HEK293T (cell line): ENCODE measurements at regions not wholly inside any gene's neighbourhood (a gene's known extent, or its start where the extent isn't known, plus 50 kb on each side); places are given as distances from the start of the nearest gene placed in this dataset.

Experiments used
- CTCF ChIA-PET: fragments of 350-600 bp; formaldehyde crosslinking; extraction: SDS; loops from one replicate; lab custom pipeline; 2021; ENCODE audit warnings: antibody characterized with exemption, inconsistent platforms; lab: Yijun Ruan, JAX
- POLR2A ChIA-PET: fragments of 350-600 bp; formaldehyde crosslinking; extraction: SDS; loops from one replicate; lab custom pipeline; 2020; ENCODE audit warnings: antibody characterized with exemption, inconsistent platforms; lab: Yijun Ruan, JAX
- DNase-seq: peaks from one replicate; pipeline ENCODE4 v3.0.0; 2012; ENCODE audit warnings: mixed read lengths; ENCODE audit errors: extremely low spot score
- ARNT ChIP-seq: fragments of 450-650 bp; IDR thresholded peaks from 2 replicates; pipeline ENCODE4 v1.6.1; 2017; ENCODE audit warnings: mild to moderate bottlenecking
- BHLHE40 ChIP-seq: fragments of 450-650 bp; IDR thresholded peaks from 2 replicates; pipeline ENCODE4 v1.6.1; 2016; ENCODE audit warnings: mild to moderate bottlenecking, moderate library complexity, borderline replicate concordance
- CTBP1 ChIP-seq: fragments of 450-650 bp; IDR thresholded peaks from 2 replicates; pipeline ENCODE4 v1.6.1; 2016; ENCODE audit warnings: borderline replicate concordance
- ELF4 ChIP-seq: fragments of 450-650 bp; IDR thresholded peaks from 2 replicates; pipeline ENCODE4 v1.6.1; 2017; ENCODE audit warnings: antibody characterized with exemption
- FOXA1 ChIP-seq: fragments of 450-650 bp; IDR thresholded peaks from 2 replicates; pipeline ENCODE4 v1.6.1; 2016; ENCODE audit warnings: mild to moderate bottlenecking
- FOXK2 ChIP-seq: fragments of 450-650 bp; IDR thresholded peaks from 2 replicates; pipeline ENCODE4 v1.6.1; 2016; ENCODE audit warnings: mild to moderate bottlenecking
- FOXM1 ChIP-seq: fragments of 450-650 bp; IDR thresholded peaks from 2 replicates; pipeline ENCODE4 v1.6.1; 2017; ENCODE audit warnings: mild to moderate bottlenecking, borderline replicate concordance
- HDGF ChIP-seq: fragments of 450-650 bp; IDR thresholded peaks from 2 replicates; pipeline ENCODE4 v1.6.1; 2017; ENCODE audit warnings: antibody characterized with exemption, borderline replicate concordance
- L3MBTL2 ChIP-seq: fragments of 450-650 bp; conservative IDR thresholded peaks from 2 replicates; pipeline ENCODE4 v1.6.1; 2016; ENCODE audit warnings: mild to moderate bottlenecking
- LEF1 ChIP-seq: fragments of 450-650 bp; IDR thresholded peaks from 2 replicates; pipeline ENCODE4 v1.6.1; 2017; ENCODE audit warnings: mild to moderate bottlenecking, borderline replicate concordance
- NFRKB ChIP-seq: fragments of 450-650 bp; IDR thresholded peaks from 2 replicates; pipeline ENCODE4 v1.6.1; 2016; ENCODE audit warnings: mild to moderate bottlenecking, moderate library complexity
- SP1 ChIP-seq: fragments of 450-650 bp; IDR thresholded peaks from 2 replicates; pipeline ENCODE4 v1.6.1; 2017
- SUZ12 ChIP-seq: fragments of 450-650 bp; IDR thresholded peaks from 2 replicates; pipeline ENCODE4 v1.6.1; 2016; ENCODE audit warnings: mild to moderate bottlenecking
- TARDBP ChIP-seq: fragments of 450-650 bp; IDR thresholded peaks from 2 replicates; pipeline ENCODE4 v1.6.1; 2016
- ZNF384 ChIP-seq: fragments of 450-650 bp; IDR thresholded peaks from 2 replicates; pipeline ENCODE4 v1.6.1; 2016
- TF ChIP-seq, protein P1 (sequence below): fragments of 450-650 bp; IDR thresholded peaks from 2 replicates; pipeline ENCODE4 v1.6.1; 2016

DNA sequence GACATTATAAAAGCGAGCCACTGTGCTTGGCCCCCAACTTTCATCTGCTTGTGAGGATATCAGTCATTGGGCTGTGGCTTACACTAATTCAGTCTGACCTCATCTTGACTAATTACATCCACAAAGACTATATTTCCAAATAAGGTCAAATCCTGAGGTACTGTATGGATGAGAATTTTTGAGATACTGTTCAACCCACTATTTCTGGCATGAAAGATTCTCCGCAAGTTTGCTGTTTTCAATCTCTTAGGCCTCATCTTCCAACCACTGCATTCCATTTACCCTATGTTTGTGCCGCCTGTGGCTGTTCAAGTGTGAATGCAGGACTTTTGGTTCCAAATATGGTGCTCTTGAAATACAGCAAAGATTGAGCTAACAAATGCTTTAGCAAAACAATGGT, 400.9 kb upstream of the SGCD start:
- ChIA-PET CTCF (no interaction called here), POLR2A (no interaction called here)
- DNase-seq, result no peak
- TF ChIP-seq ELF4, result no peak
- no peak for TF ChIP-seq ZNF384
- no peak for TF ChIP-seq L3MBTL2
- no peak for TF ChIP-seq TARDBP
- no peak for TF ChIP-seq FOXA1
- no peak for TF ChIP-seq NFRKB
- no peak for TF ChIP-seq FOXK2
- TF ChIP-seq ARNT, result no peak

DNA sequence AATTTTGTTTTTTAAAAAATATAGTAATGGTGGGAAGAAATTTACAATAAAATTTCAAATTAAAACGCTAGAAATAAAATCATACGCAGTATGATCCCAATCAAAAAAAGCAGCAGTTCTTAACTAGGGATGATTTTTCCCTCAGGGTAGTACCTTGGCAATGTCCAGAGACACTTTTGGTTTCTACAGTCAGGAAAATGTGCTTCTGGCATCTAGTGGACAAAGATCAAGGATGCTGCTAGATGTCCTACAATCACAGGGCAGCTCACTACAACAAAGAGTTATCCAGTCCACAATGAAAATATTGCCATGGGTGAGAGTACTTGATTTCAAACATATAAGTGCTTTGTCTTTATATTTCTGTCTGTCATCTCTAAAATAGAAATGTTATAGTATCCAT, 400.2 kb upstream of the SGCD start:
- DNase-seq, result no peak
- no peak for TF ChIP-seq BHLHE40
- no peak for TF ChIP-seq ELF4
- no peak for TF ChIP-seq LEF1
- TF ChIP-seq L3MBTL2, result no peak
- no peak for TF ChIP-seq ZNF384
- TF ChIP-seq, protein P1, sequence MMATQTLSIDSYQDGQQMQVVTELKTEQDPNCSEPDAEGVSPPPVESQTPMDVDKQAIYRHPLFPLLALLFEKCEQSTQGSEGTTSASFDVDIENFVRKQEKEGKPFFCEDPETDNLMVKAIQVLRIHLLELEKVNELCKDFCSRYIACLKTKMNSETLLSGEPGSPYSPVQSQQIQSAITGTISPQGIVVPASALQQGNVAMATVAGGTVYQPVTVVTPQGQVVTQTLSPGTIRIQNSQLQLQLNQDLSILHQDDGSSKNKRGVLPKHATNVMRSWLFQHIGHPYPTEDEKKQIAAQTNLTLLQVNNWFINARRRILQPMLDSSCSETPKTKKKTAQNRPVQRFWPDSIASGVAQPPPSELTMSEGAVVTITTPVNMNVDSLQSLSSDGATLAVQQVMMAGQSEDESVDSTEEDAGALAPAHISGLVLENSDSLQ, result no peak
- TF ChIP-seq TARDBP, result no peak
- no peak for TF ChIP-seq NFRKB
- TF ChIP-seq HDGF, result no peak
- TF ChIP-seq FOXA1, result no peak
- POLR2A ChIA-PET, result no interaction called here
- CTCF ChIA-PET, result no interaction called here

GRCh38 chr5:155929112-155929511, 397.9 kb upstream of the SGCD start:
- no peak for DNase-seq
- CTCF ChIA-PET, result interaction anchor here (0.7 kb wide), 1 partner anchor 1015 kb away, joined by 3 read pairs; no protein-coding TSS in a partner anchor
- POLR2A ChIA-PET, result no interaction called here
- TF ChIP-seq FOXA1, result no peak
- TF ChIP-seq L3MBTL2, result no peak
- TF ChIP-seq, protein P1, result no peak
- no peak for TF ChIP-seq ZNF384
- TF ChIP-seq SP1, result no peak
- TF ChIP-seq ARNT, result no peak
- no peak for TF ChIP-seq LEF1
- no peak for TF ChIP-seq FOXM1
- no peak for TF ChIP-seq SUZ12
- TF ChIP-seq HDGF, result no peak

- ChIA-PET POLR2A (no interaction called here), CTCF (no interaction called here)
- TF ChIP-seq BHLHE40 (no peak), NFRKB (no peak), FOXM1 (no peak), SUZ12 (no peak), ELF4 (no peak), HDGF (no peak), ZNF384 (no peak)
- TF ChIP-seq, protein P1, result no peak
- DNase-seq, result no peak
Observed at GRCh38 chr5:155934964-155935363, 392.0 kb upstream of the SGCD start.

DNA sequence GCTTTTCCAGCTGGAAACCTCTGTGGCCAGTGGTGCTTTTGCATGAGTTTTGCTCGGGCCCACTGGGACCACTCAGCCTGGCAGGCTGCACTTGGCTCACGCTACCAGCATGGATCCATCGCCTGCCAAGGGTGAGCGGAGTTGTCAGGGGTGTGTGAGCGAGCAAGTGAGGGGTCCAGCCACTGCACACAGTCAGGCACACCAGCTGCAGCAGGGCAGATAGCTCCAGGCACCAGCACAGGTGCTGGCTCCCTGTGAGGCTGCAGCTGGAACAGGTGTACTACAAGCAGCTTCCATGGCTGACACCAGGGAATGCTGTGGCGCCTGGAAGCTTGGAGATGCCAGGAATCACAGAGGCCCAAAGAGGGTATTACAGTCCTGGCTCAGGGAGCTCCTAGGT, 391.2 kb upstream of the SGCD start:
- no peak for DNase-seq
- POLR2A ChIA-PET, result no interaction called here
- CTCF ChIA-PET, result no interaction called here
- TF ChIP-seq ARNT, result no peak
- no peak for TF ChIP-seq SUZ12
- TF ChIP-seq NFRKB, result no peak
- TF ChIP-seq FOXA1, result no peak
- TF ChIP-seq HDGF, result no peak
- no peak for TF ChIP-seq L3MBTL2
- TF ChIP-seq SP1, result no peak
- TF ChIP-seq BHLHE40, result no peak
- TF ChIP-seq CTBP1, result no peak
- TF ChIP-seq, protein P1, result no peak
- TF ChIP-seq FOXK2, result no peak
- no peak for TF ChIP-seq ELF4
- no peak for TF ChIP-seq TARDBP
- TF ChIP-seq LEF1, result no peak
- no peak for TF ChIP-seq ZNF384
- TF ChIP-seq FOXM1, result no peak

DNA sequence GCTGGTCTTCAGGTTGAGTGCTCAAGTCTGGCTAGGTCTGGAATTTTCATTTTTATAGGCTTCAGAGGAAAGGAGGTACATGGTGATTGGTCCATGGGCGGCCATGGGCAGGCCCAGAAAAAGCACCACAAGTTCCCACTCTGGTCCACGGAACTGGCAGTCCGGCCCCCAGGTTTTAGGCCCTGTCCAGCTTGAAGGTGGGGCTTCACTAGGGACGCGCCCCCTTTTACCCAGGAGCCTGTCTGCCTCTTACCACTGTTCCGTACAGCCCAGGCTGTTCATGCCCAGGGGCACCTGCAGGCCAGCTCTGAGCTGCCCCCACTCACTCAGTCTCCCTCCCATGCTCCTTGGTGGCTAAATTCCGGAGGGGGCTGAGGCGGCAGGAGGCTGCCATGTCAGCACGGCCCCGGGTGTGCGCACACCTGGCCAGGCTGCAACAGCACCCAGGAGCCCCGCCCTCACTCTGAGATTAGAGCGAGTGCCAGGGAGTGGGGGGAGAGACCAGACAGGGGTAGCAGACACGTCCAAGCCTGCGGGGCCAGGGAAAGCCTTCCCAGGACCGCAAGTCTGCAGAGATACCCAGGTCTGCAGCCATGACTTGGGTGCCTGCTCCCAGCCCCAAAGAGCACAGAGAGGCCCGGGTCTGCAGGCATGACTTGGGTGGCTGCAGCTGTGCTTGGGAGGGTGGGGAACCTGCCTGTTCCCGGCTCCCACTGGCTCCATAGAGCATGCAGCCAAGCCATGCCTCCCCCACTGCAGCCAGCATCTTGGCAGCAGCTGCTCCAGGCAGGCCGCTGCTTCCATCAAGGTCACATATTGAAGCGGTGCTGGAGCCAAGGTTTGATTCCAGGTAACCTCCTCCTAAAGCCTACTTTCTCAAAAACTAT, 390.2 kb upstream of the SGCD start:
- ChIA-PET POLR2A (no interaction called here), CTCF (no interaction called here)

More for the DNA sequence above, 390.2 kb upstream of the SGCD start:
- TF ChIP-seq ARNT, result no peak
- DNase-seq, result no peak
